H1 (cell line): ENCODE measurements at regions not wholly inside any gene's neighbourhood (a gene's known extent, or its start where the extent isn't known, plus 50 kb on each side); places are given as distances from the start of the nearest gene placed in this dataset.
A peak's percentile ranks its signal among the peaks of the same experiment; 100 is the strongest.
"Not testable (repeated sequence)": the region's sequence is repeated elsewhere in the genome, so short reads cannot be mapped to it uniquely, and the experiment has no call there.

Experiments
- CTCF ChIA-PET: fragments of 300-600 bp; sonication (Branson Sonifier 250); formaldehyde crosslinking; loops from one replicate; lab custom pipeline; 2021; ENCODE audit not compliant: partially characterized antibody; lab: Charles Lee
- POLR2A ChIA-PET: fragments of 300-600 bp; sonication (Branson Sonifier 250); formaldehyde crosslinking; loops from one replicate; lab custom pipeline; 2021; ENCODE audit warnings: inconsistent platforms; ENCODE audit not compliant: partially characterized antibody; lab: Charles Lee
- DNase-seq, 2 experiments: peaks; one replicate each; pipeline versions ENCODE4 v3.0.0 to v3.0.0-alpha.2; 2010 to 2022; ENCODE audit warnings: low spot score in 2 of 2, low read depth in 1 of 2, mixed read lengths in 1 of 2
- FAIRE-seq: peaks from 2 replicates; lab custom pipeline; 2011; peaks lifted over from hg19 to GRCh38; lab: Jason Lieb, UNC
- H2AFZ ChIP-seq: 2 replicates; pipeline ENCODE4 v1.8.1; 2012; ENCODE audit warnings: low read length, inconsistent platforms
- H2AK5ac ChIP-seq: 2 replicates; pipeline ENCODE4 v1.6.1; 2013; ENCODE audit warnings: low read depth, low read length
- H2BK120ac ChIP-seq: replicated peaks from 2 replicates; pipeline ENCODE3; 2013; ENCODE audit warnings: low read depth, low read length, inconsistent platforms
- H2BK12ac ChIP-seq: 2 replicates; pipeline ENCODE4 v1.6.1; 2013; ENCODE audit warnings: low read depth, low read length
- H2BK15ac ChIP-seq: 2 replicates; pipeline ENCODE4 v1.6.1; 2013; ENCODE audit warnings: low read length
- H2BK20ac ChIP-seq: 2 replicates; pipeline ENCODE4 v1.6.1; 2013; ENCODE audit warnings: low read length
- H2BK5ac ChIP-seq: 2 replicates; pipeline ENCODE4 v1.6.1; 2013; ENCODE audit warnings: low read depth, low read length
- H3K14ac ChIP-seq: 2 replicates; pipeline ENCODE4 v1.6.1; 2013; ENCODE audit warnings: inconsistent platforms; ENCODE audit not compliant: insufficient read length
- H3K18ac ChIP-seq: 2 replicates; pipeline ENCODE4 v1.6.1; 2013; ENCODE audit warnings: low read length; ENCODE audit errors: extremely low read depth
- H3K23ac ChIP-seq: 2 replicates; pipeline ENCODE4 v1.6.1; 2013; ENCODE audit warnings: inconsistent platforms; ENCODE audit not compliant: insufficient read length
- H3K23me2 ChIP-seq: 2 replicates; pipeline ENCODE4 v1.6.1; 2013; ENCODE audit warnings: low read depth, low read length
- H3K27ac ChIP-seq: 2 replicates; pipeline ENCODE4 v1.6.1; 2011; ENCODE audit warnings: low read depth, low read length, inconsistent platforms
- H3K27me3 ChIP-seq, 4 experiments: replicated peaks in 1 of 4; 1 replicate in 1 of 4; 2 replicates in 3 of 4; pipeline versions ENCODE4 v1.6.1 to v1.8.1; 2011 to 2013; ENCODE audit warnings: low read length in 3 of 4, mild to moderate bottlenecking in 3 of 4, inconsistent platforms in 2 of 4, mixed read lengths in 2 of 4, moderate library complexity in 1 of 4; ENCODE audit not compliant: control insufficient read depth in 3 of 4, insufficient read depth in 3 of 4; ENCODE audit errors: extremely low read depth in 1 of 4
- H3K36me3 ChIP-seq, 4 experiments: 2 replicates each; pipeline versions ENCODE4 v1.6.1 to v1.8.1; 2011 to 2013; ENCODE audit warnings: mild to moderate bottlenecking in 4 of 4, low read length in 3 of 4, moderate library complexity in 2 of 4, control low read depth in 1 of 4, inconsistent platforms in 1 of 4; ENCODE audit not compliant: insufficient read depth in 4 of 4, control insufficient read depth in 2 of 4
- H3K4ac ChIP-seq: replicated peaks from 2 replicates; pipeline ENCODE3; 2013; ENCODE audit warnings: low read length, low read depth, mixed read lengths, inconsistent platforms; ENCODE audit not compliant: insufficient read length
- H3K4me1 ChIP-seq, 4 experiments: replicated peaks in 1 of 4; 1 replicate in 1 of 4; 2 replicates in 3 of 4; pipeline versions ENCODE4 v1.6.1 to v1.8.1; 2011 to 2013; ENCODE audit warnings: low read length in 3 of 4, inconsistent platforms in 2 of 4, mixed read lengths in 1 of 4; ENCODE audit not compliant: insufficient read depth in 4 of 4, control insufficient read depth in 3 of 4
- H3K4me2 ChIP-seq, 2 experiments: 2 replicates each; pipeline versions ENCODE4 v1.6.1 to v1.8.1; 2011 to 2013; ENCODE audit warnings: low read depth in 2 of 2, low read length in 2 of 2, control low read depth in 1 of 2, inconsistent platforms in 1 of 2, mild to moderate bottlenecking in 1 of 2; ENCODE audit not compliant: insufficient read depth in 1 of 2
- H3K4me3 ChIP-seq, 4 experiments: fragments of 200-600, 300-600 bp in 1 of 4; sonication (generic), shearing (Covaris generic), sonication (Bioruptor Twin) in 1 of 4; 2 replicates each; pipeline versions ENCODE4 v1.5.1 to v1.8.1; 2011 to 2016; ENCODE audit warnings: low read length in 4 of 4, low read depth in 3 of 4, control low read depth in 2 of 4, inconsistent platforms in 2 of 4, mild to moderate bottlenecking in 2 of 4, mixed read lengths in 1 of 4, moderate library complexity in 1 of 4; ENCODE audit not compliant: insufficient read depth in 2 of 4; ENCODE audit errors: extremely low read depth in 1 of 4
- H3K56ac ChIP-seq: replicated peaks from 2 replicates; pipeline ENCODE3; 2013; ENCODE audit warnings: low read depth, mild to moderate bottlenecking, mixed read lengths, low read length, inconsistent platforms; ENCODE audit not compliant: insufficient read length
- H3K79me1 ChIP-seq: 2 replicates; pipeline ENCODE4 v1.6.1; 2013; ENCODE audit warnings: low read depth, low read length, control low read depth
- H3K79me2 ChIP-seq, 2 experiments: 2 replicates each; pipeline versions ENCODE4 v1.6.1 to v1.8.1; 2012 to 2013; ENCODE audit warnings: low read length in 2 of 2, mild to moderate bottlenecking in 2 of 2, inconsistent platforms in 1 of 2; ENCODE audit not compliant: insufficient read depth in 2 of 2, control insufficient read depth in 1 of 2
- H3K9ac ChIP-seq, 4 experiments: replicated peaks in 1 of 4; 1 replicate in 1 of 4; 2 replicates in 3 of 4; pipeline versions ENCODE4 v1.6.1 to v1.8.1; 2011 to 2013; ENCODE audit warnings: low read depth in 3 of 4, low read length in 3 of 4, control low read depth in 2 of 4, mild to moderate bottlenecking in 2 of 4, moderate library complexity in 2 of 4, inconsistent platforms in 1 of 4; ENCODE audit errors: extremely low read depth in 1 of 4
- H3K9me3 ChIP-seq, 2 experiments: 2 replicates each; pipeline versions ENCODE4 v1.6.1 to v1.8.1; 2012 to 2013; ENCODE audit warnings: mild to moderate bottlenecking in 2 of 2, moderate library complexity in 2 of 2, control low read depth in 1 of 2, inconsistent platforms in 1 of 2, low read depth in 1 of 2, low read length in 1 of 2, mixed read lengths in 1 of 2; ENCODE audit not compliant: insufficient read depth in 2 of 2
- H4K20me1 ChIP-seq, 2 experiments: replicated peaks in 1 of 2; 2 replicates each; pipeline versions ENCODE3 to v1.8.1; 2011 to 2013; ENCODE audit warnings: inconsistent platforms in 2 of 2, low read length in 2 of 2, mild to moderate bottlenecking in 1 of 2; ENCODE audit not compliant: insufficient read depth in 2 of 2, control insufficient read depth in 1 of 2
- H4K5ac ChIP-seq: 2 replicates; pipeline ENCODE4 v1.6.1; 2013; ENCODE audit warnings: low read length, low read depth, mixed read lengths, inconsistent platforms; ENCODE audit not compliant: insufficient read length
- H4K8ac ChIP-seq: 2 replicates; pipeline ENCODE4 v1.8.0; 2013; ENCODE audit warnings: mild to moderate bottlenecking, moderate library complexity, low read length, inconsistent platforms; ENCODE audit not compliant: insufficient read depth; ENCODE audit errors: extremely low read depth
- H4K91ac ChIP-seq: replicated peaks from 2 replicates; pipeline ENCODE3; 2013; ENCODE audit warnings: low read length, mixed read lengths, inconsistent platforms; ENCODE audit not compliant: insufficient read length
- CBX5 ChIP-seq: fragments of 300-800, 300-1000 bp; sonication (generic); IDR thresholded peaks from 2 replicates; pipeline ENCODE4 v1.7.1; 2016; ENCODE audit warnings: antibody characterized with exemption, low read length, low read depth
- CEBPB ChIP-seq: IDR thresholded peaks from 2 replicates; pipeline ENCODE4 v1.6.1; 2012; ENCODE audit warnings: low read depth, low read length
- CREB1 ChIP-seq: IDR thresholded peaks from 2 replicates; pipeline ENCODE4 v1.6.1; 2012; ENCODE audit warnings: inconsistent platforms
- EZH2 ChIP-seq: fragments of 200-600 bp; sonication (generic); IDR thresholded peaks from 2 replicates; pipeline ENCODE4 v1.7.1; 2012; ENCODE audit warnings: low read depth, mild to moderate bottlenecking, moderate library complexity, low read length, inconsistent platforms; ENCODE audit not compliant: severe bottlenecking
- HDAC2 ChIP-seq, 2 experiments: fragments of 300-600 bp in 1 of 2; sonication (generic) in 1 of 2; IDR thresholded peaks; 2 replicates each; pipeline ENCODE4 v1.6.1; 2011 to 2012; ENCODE audit warnings: low read depth in 2 of 2, low read length in 2 of 2, mild to moderate bottlenecking in 2 of 2, moderate library complexity in 2 of 2, borderline replicate concordance in 1 of 2, inconsistent platforms in 1 of 2
- HDAC6 ChIP-seq: IDR thresholded peaks from one replicate; pipeline ENCODE4 v1.7.1; 2012; ENCODE audit warnings: low read depth, mild to moderate bottlenecking, inconsistent platforms, low read length, moderate library complexity
- KDM5A ChIP-seq: fragments of 200-600 bp; IDR thresholded peaks from 2 replicates; pipeline ENCODE4 v1.7.1; 2012; ENCODE audit warnings: mild to moderate bottlenecking, low read length, inconsistent platforms, mixed read lengths
- PHF8 ChIP-seq: fragments of 200-600 bp; sonication (generic); conservative IDR thresholded peaks from 2 replicates; pipeline ENCODE4 v1.7.1; 2012; ENCODE audit warnings: low read depth, mild to moderate bottlenecking, inconsistent platforms, low read length, moderate library complexity
- POLR2AphosphoS5 ChIP-seq: IDR thresholded peaks from 2 replicates; pipeline ENCODE4 v1.6.1; 2011; ENCODE audit warnings: low read depth, low read length
- POU5F1 ChIP-seq: IDR thresholded peaks from 2 replicates; pipeline ENCODE4 v1.6.1; 2011; ENCODE audit warnings: low read depth, mild to moderate bottlenecking, low read length, moderate library complexity
- TAF7 ChIP-seq: optimal IDR thresholded peaks from 2 replicates; pipeline ENCODE3; 2011; ENCODE audit warnings: low read depth, mild to moderate bottlenecking, inconsistent platforms, low read length, moderate library complexity, borderline replicate concordance
- ZNF274 ChIP-seq: IDR thresholded peaks from 2 replicates; pipeline ENCODE4 v1.7.0; 2012; ENCODE audit warnings: low read length, borderline replicate concordance; ENCODE audit errors: extremely low read depth
- WGBS, 2 experiments: shearing (Covaris generic) in 1 of 2; methylation state at CpG; one replicate each; pipeline versions ENCODE4 v1.1.6 to v1.1.7; 2013 to 2015; ENCODE audit warnings: low lambda C conversion rate in 2 of 2, mixed read lengths in 2 of 2, inconsistent platforms in 1 of 2, low coverage in 1 of 2, missing lambda C conversion rate in 1 of 2; ENCODE audit not compliant: insufficient replicate concordance in 2 of 2, insufficient coverage in 1 of 2, insufficient read length in 1 of 2; ENCODE audit errors: extremely low coverage in 1 of 2, missing lambda C conversion rate in 1 of 2; 5-methylcytosine and 5-hydroxymethylcytosine counted together

DNA sequence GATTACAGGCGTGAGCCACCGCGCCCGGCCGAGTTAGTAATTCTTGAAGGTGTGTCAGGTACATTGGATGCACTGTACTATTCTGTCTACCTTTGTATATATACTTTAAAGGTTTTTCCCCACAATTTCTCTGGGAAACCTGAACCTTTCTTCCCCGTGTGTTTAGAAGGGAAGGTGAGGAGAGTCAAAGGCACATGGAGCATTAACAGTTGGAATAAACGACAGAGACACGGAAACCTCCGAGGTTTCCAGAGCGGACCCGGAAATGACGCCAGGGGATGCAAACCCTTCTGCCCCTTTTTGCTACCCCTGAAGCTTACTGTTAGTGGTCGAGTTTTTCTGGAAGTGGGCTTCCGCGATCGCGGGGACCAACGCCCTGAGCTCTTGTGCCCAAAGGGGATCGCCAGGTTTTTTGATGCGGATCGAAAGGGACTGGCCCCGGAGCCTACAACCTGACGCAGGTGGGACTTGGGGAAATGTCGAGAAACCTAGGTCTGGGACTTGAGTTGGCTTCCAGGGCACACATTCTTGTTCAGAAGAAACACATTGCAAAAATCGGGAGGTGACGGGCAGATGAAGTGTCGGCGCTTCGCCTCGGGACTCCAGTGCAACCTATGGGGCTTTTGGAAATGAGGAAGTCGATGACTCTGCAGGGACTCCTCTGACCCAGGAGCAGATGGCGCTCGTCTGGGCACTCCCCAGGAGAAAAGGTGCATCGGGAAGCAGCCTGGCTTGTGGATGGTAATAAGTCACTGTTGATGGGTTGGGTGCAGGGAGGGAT, 218.2 kb downstream of the OR2B2 start (continued):
- TF ChIP-seq TAF7 (no peak), HDAC2 (IDR thresholded peaks at IDR 0.05; ENCODE audit: borderline replicate concordance in 1 of 2, low read depth in 2 of 2, low read length in 2 of 2) (no peak; a peak in 1 of 4 replicates), CEBPB (no peak), CBX5 (no peak), CREB1 (peak; percentile 72), POLR2AphosphoS5 (no peak), PHF8 (peak; percentile 21; the same call in 1 of the 2 replicates), ZNF274 (no peak), POU5F1 (no peak), KDM5A (no peak), HDAC6 (no peak), EZH2 (no peak)

GRCh38 chr6:27692133-27692532, 219.2 kb upstream of the ZNF184 start:
- H4K20me1 ChIP-seq, H2BK120ac ChIP-seq, H2BK12ac ChIP-seq, H3K9ac ChIP-seq, H3K27me3 ChIP-seq, H2BK5ac ChIP-seq, POLR2A ChIA-PET, H3K23me2 ChIP-seq, H4K91ac ChIP-seq, H2AFZ ChIP-seq, H3K4me2 ChIP-seq, H3K18ac ChIP-seq, H3K9me3 ChIP-seq, H2BK20ac ChIP-seq, DNase-seq, H3K56ac ChIP-seq, H3K4me3 ChIP-seq, H3K14ac ChIP-seq, H3K4ac ChIP-seq, H3K23ac ChIP-seq, H2AK5ac ChIP-seq, FAIRE-seq, H3K79me1 ChIP-seq, H3K27ac ChIP-seq, H4K5ac ChIP-seq, H4K8ac ChIP-seq, H3K36me3 ChIP-seq, H3K4me1 ChIP-seq, H2BK15ac ChIP-seq: not testable (repeated sequence)
- WGBS, 2 experiments, result 93% methylated on average over 10 of the region's 10 CpGs; no CpG with 5 or more reads in 1 of the 2 experiments
- CTCF ChIA-PET, result interaction anchor here (0.6 to 2.5 kb wide), 4 partner anchors 47 to 359 kb away, joined by 3 to 6 read pairs (median 4); no protein-coding TSS in a partner anchor
- peaks cover 0 to 16% of the 10 kb centered on the region in 2 experiments; a peak in 3 of 4 replicates for H3K79me2 ChIP-seq
